ENCODE measurements at regions not wholly inside any gene's neighbourhood (a gene's known extent, or its start where the extent isn't known, plus 50 kb on each side); places are given as distances from the start of the nearest gene placed in this dataset.

DNA sequence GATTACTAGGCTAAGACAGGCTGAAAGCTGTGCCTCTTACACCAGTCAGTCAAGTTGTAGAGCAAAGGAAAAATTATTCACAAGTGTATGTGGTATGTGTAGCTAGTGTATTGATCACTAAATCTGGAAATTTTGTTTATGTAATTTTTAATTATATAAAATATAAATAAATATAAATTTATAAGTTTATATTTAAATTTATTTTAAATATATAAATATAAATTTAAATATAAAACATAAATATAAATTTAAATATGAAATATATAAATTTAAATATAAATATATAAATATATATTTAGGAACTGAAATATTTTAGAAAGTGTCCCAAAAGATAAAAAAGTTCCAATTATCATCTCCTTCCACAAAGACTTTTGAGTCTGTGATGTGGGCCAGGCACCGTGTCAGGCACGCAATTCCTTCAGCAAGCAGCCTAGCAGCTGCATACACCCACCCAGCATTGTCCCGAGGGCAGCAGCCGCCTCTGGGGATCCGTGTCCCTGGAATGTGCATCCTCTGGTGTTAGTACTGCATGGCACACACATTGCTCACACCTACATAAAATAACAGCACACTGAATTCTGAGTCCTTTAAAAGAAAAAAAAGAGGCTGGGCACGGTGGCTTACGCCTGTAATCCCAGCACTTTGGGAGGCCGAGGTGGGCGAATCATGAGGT is 1098.0 kb downstream of the BRD1 start:
- Histone ChIP-seq H2AK5ac (ENCODE audit: low read depth, low read length) (no peak overlapping the region), H3K9ac (ENCODE audit: low read depth, low read length) (no peak overlapping the region), H3K23ac (ENCODE audit: low read depth, low read length) (no peak overlapping the region), H3K9me1 (ENCODE audit: insufficient read depth, low read length) (no peaks in the 10 kb centered on the region), H3K56ac (ENCODE audit: extremely low read depth, insufficient read depth, low read length) (no peak overlapping the region), H4K20me1 (ENCODE audit: insufficient read depth, low read length) (no peaks in the 10 kb centered on the region), H2BK15ac (ENCODE audit: low read depth, low read length) (no peak overlapping the region), H3K4ac (ENCODE audit: low read depth, low read length) (no peak overlapping the region), H3K4me1 (ENCODE audit: control insufficient read depth, insufficient read depth, low read length) (no peaks in the 10 kb centered on the region), H3K18ac (ENCODE audit: low read depth, low read length) (no peak overlapping the region), H2AFZ (replicated peaks; ENCODE audit: low read length, poor library complexity) (no peak overlapping the region), H3K4me3 (ENCODE audit: insufficient read depth, low read depth, low read length) (no peak overlapping the region), H2AK9ac (replicated peaks; ENCODE audit: low read depth, low read length, poor library complexity) (no peak overlapping the region), H3K14ac (replicated peaks; ENCODE audit: low read depth, low read length) (no peak overlapping the region), H4K8ac (ENCODE audit: low read depth in 2 of 2, low read length in 2 of 2) (no peak overlapping the region), H2BK20ac (ENCODE audit: low read depth, low read length) (no peak overlapping the region), H4K5ac (ENCODE audit: low read depth, low read length) (no peak overlapping the region), H3K27me3 (ENCODE audit: control insufficient read depth, insufficient read depth, low read length) (no peaks in the 10 kb centered on the region), H3K9me3 (ENCODE audit: control insufficient read depth, insufficient read depth, low read length) (peaks cover 27% of the 10 kb centered on the region), H4K91ac (ENCODE audit: insufficient read depth, low read depth, low read length) (no peak overlapping the region), H2BK5ac (ENCODE audit: low read depth, low read length, poor library complexity, severe bottlenecking) (no peak overlapping the region), H3K4me2 (ENCODE audit: low read depth, low read length) (no peak overlapping the region), H2BK120ac (ENCODE audit: low read depth, low read length) (no peak overlapping the region), H3K36me3 (ENCODE audit: control insufficient read depth, insufficient read depth, low read length) (no peaks in the 10 kb centered on the region), H3K79me1 (ENCODE audit: low read depth in 1 of 2, low read length in 2 of 2) (no peaks in the 10 kb centered on the region), H3K27ac (ENCODE audit: insufficient read depth, low read length) (no peak overlapping the region)
- no peak for ATAC-seq (ENCODE audit: low read depth)
- BruUV-seq (replicated peaks): no TSS peak
- intact Hi-C loops (cut with micrococcal nuclease): no loop called here
- ChIA-PET CTCF (no interaction called here), POLR2A (ENCODE audit: unreplicated experiment) (no interaction called here)
- WGBS, 2 experiments (ENCODE audit: extremely low coverage in 2 of 2, insufficient read length in 1 of 2): no CpG with 5 or more reads among the region's 9 CpGs
- TF ChIP-seq CHD1 (IDR thresholded peaks at IDR 0.05; ENCODE audit: low read depth, low read length): no peak
- dilution Hi-C loops (cut with HindIII; ENCODE audit: low sequenced_read_pairs, unreplicated experiment): no loop called here
- DNase-seq: no peak
- in situ Hi-C loops (cut with MboI; ENCODE audit: low sequenced_read_pairs): no loop called here

Measured in IMR-90 (cell line).